ENCODE measurements at regions not wholly inside any gene's neighbourhood (a gene's known extent, or its start where the extent isn't known, plus 50 kb on each side); places are given as distances from the start of the nearest gene placed in this dataset.

- TF ChIP-seq, protein P1, sequence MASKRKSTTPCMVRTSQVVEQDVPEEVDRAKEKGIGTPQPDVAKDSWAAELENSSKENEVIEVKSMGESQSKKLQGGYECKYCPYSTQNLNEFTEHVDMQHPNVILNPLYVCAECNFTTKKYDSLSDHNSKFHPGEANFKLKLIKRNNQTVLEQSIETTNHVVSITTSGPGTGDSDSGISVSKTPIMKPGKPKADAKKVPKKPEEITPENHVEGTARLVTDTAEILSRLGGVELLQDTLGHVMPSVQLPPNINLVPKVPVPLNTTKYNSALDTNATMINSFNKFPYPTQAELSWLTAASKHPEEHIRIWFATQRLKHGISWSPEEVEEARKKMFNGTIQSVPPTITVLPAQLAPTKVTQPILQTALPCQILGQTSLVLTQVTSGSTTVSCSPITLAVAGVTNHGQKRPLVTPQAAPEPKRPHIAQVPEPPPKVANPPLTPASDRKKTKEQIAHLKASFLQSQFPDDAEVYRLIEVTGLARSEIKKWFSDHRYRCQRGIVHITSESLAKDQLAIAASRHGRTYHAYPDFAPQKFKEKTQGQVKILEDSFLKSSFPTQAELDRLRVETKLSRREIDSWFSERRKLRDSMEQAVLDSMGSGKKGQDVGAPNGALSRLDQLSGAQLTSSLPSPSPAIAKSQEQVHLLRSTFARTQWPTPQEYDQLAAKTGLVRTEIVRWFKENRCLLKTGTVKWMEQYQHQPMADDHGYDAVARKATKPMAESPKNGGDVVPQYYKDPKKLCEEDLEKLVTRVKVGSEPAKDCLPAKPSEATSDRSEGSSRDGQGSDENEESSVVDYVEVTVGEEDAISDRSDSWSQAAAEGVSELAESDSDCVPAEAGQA (IDR thresholded peaks at IDR 0.05; ENCODE audit: low read depth): no peak
- TF ChIP-seq, protein P1 (CRISPR knock-in tag; IDR thresholded peaks at IDR 0.05; ENCODE audit: borderline replicate concordance): no peak
- TF ChIP-seq ZBTB20 (CRISPR knock-in tag; IDR thresholded peaks at IDR 0.05; ENCODE audit: borderline replicate concordance, low read depth) (peak; percentile 37; the same call in 1 of the 2 replicates), KMT2B (CRISPR knock-in tag; IDR thresholded peaks at IDR 0.05) (0 out of 2 replicates have a peak, but pooled peaks have one; percentile 18), PHF8 (CRISPR knock-in tag; IDR thresholded peaks at IDR 0.05) (no peak), ZNF34 (CRISPR knock-in tag; IDR thresholded peaks at IDR 0.05; ENCODE audit: borderline replicate concordance) (no peak), ZNF230 (CRISPR knock-in tag; IDR thresholded peaks at IDR 0.05) (no peak), ZMYM4 (CRISPR knock-in tag; IDR thresholded peaks at IDR 0.05) (peak; percentile 34; the same call in 1 of the 2 replicates), BHLHE40 (IDR thresholded peaks at IDR 0.05; ENCODE audit: low read length) (peak; percentile 29; the same call in 1 of the 2 replicates), SMC3 (IDR thresholded peaks at IDR 0.05; ENCODE audit: low read length) (peak; percentile 88), BCL6 (CRISPR knock-in tag; IDR thresholded peaks at IDR 0.05) (peak; percentile 26; the same call in 1 of the 2 replicates), XRCC5 (optimal IDR thresholded peaks at IDR 0.05; ENCODE audit: low read length) (peak; percentile 40), FOXC1 (CRISPR knock-in tag; IDR thresholded peaks at IDR 0.05; ENCODE audit: borderline replicate concordance) (peak; percentile 47; the same call in 1 of the 2 replicates), BORCS8-MEF2B (CRISPR knock-in tag; IDR thresholded peaks at IDR 0.05) (no peak), KDM5B (CRISPR knock-in tag; IDR thresholded peaks at IDR 0.05; ENCODE audit: borderline replicate concordance) (no peak; the same call in 1 of the 2 replicates), RAD21 (CRISPR knock-in tag; IDR thresholded peaks at IDR 0.05) (peak; percentile 92), NFE2L1 (CRISPR knock-in tag; IDR thresholded peaks at IDR 0.05; ENCODE audit: borderline replicate concordance) (no peak), IRF1 (CRISPR knock-in tag; IDR thresholded peaks at IDR 0.05; ENCODE audit: low read depth) (no peak), GFI1 (CRISPR knock-in tag; IDR thresholded peaks at IDR 0.05; ENCODE audit: borderline replicate concordance) (0 out of 2 replicates have a peak, but pooled peaks have one; percentile 23), KDM2A (CRISPR knock-in tag; IDR thresholded peaks at IDR 0.05; ENCODE audit: borderline replicate concordance, low read depth) (peak; percentile 51)
- TF ChIP-seq, protein P2, sequence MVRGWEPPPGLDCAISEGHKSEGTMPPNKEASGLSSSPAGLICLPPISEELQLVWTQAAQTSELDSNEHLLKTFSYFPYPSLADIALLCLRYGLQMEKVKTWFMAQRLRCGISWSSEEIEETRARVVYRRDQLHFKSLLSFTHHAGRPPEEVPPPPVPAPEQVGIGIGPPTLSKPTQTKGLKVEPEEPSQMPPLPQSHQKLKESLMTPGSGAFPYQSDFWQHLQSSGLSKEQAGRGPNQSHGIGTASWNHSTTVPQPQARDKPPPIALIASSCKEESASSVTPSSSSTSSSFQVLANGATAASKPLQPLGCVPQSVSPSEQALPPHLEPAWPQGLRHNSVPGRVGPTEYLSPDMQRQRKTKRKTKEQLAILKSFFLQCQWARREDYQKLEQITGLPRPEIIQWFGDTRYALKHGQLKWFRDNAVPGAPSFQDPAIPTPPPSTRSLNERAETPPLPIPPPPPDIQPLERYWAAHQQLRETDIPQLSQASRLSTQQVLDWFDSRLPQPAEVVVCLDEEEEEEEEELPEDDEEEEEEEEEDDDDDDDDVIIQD (CRISPR knock-in tag; IDR thresholded peaks at IDR 0.05; ENCODE audit: low read depth): 0 out of 2 replicates have a peak, but pooled peaks have one; percentile 45
- TF ChIP-seq, protein P3, sequence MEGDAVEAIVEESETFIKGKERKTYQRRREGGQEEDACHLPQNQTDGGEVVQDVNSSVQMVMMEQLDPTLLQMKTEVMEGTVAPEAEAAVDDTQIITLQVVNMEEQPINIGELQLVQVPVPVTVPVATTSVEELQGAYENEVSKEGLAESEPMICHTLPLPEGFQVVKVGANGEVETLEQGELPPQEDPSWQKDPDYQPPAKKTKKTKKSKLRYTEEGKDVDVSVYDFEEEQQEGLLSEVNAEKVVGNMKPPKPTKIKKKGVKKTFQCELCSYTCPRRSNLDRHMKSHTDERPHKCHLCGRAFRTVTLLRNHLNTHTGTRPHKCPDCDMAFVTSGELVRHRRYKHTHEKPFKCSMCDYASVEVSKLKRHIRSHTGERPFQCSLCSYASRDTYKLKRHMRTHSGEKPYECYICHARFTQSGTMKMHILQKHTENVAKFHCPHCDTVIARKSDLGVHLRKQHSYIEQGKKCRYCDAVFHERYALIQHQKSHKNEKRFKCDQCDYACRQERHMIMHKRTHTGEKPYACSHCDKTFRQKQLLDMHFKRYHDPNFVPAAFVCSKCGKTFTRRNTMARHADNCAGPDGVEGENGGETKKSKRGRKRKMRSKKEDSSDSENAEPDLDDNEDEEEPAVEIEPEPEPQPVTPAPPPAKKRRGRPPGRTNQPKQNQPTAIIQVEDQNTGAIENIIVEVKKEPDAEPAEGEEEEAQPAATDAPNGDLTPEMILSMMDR (CRISPR knock-in tag; IDR thresholded peaks at IDR 0.05): peak; percentile 98
Measured at GRCh38 chr12:9331218-9331626, 123.0 kb upstream of the PZP start (continued).
